Neuronal stem cell (in vitro differentiated cells): ENCODE measurements at regions not wholly inside any gene's neighbourhood (a gene's known extent, or its start where the extent isn't known, plus 50 kb on each side); places are given as distances from the start of the nearest gene placed in this dataset.
A peak's percentile ranks its signal among the peaks of the same experiment; 100 is the strongest.
"Not testable (repeated sequence)": the region's sequence is repeated elsewhere in the genome, so short reads cannot be mapped to it uniquely, and the experiment has no call there.

Experiments used
- DNase-seq: peaks from one replicate; pipeline ENCODE4 v3.0.0-alpha.2; 2013; ENCODE audit warnings: low spot score
- H2AFZ ChIP-seq: one replicate; pipeline ENCODE4 v1.6.1; 2013; ENCODE audit warnings: mild to moderate bottlenecking, low read length, inconsistent platforms
- H2AK5ac ChIP-seq: 2 replicates; pipeline ENCODE4 v1.6.1; 2013; ENCODE audit warnings: low read depth, mild to moderate bottlenecking, inconsistent platforms, low read length, moderate library complexity, mixed read lengths
- H2BK120ac ChIP-seq: 2 replicates; pipeline ENCODE4 v1.6.1; 2013; ENCODE audit warnings: low read depth, mild to moderate bottlenecking, inconsistent platforms, low read length, moderate library complexity, mixed read lengths
- H2BK12ac ChIP-seq: one replicate; pipeline ENCODE4 v1.6.1; 2013; ENCODE audit warnings: low read length, inconsistent platforms
- H2BK15ac ChIP-seq: 2 replicates; pipeline ENCODE4 v1.6.1; 2013; ENCODE audit warnings: mild to moderate bottlenecking, low read length, inconsistent platforms, mixed read lengths
- H2BK5ac ChIP-seq: one replicate; pipeline ENCODE4 v1.6.1; 2013; ENCODE audit warnings: inconsistent platforms, mild to moderate bottlenecking, low read length, moderate library complexity
- H3K14ac ChIP-seq: one replicate; pipeline ENCODE4 v1.6.1; 2013; ENCODE audit warnings: low read length, inconsistent platforms
- H3K18ac ChIP-seq: 2 replicates; pipeline ENCODE4 v1.6.1; 2013; ENCODE audit warnings: low read length, inconsistent platforms
- H3K23ac ChIP-seq: 2 replicates; pipeline ENCODE4 v1.6.1; 2013; ENCODE audit warnings: low read depth, mild to moderate bottlenecking, mixed read lengths, low read length, inconsistent platforms; ENCODE audit not compliant: poor library complexity
- H3K27ac ChIP-seq: replicated peaks from 3 replicates; pipeline ENCODE4 v1.5.1; 2013; ENCODE audit warnings: low read length, inconsistent platforms
- H3K27me3 ChIP-seq, 3 experiments: 2 replicates each; pipeline ENCODE4 v1.6.1; 2013; ENCODE audit warnings: low read length in 3 of 3, mild to moderate bottlenecking in 2 of 3, inconsistent platforms in 1 of 3, low read depth in 1 of 3, mixed read lengths in 1 of 3, moderate library complexity in 1 of 3; ENCODE audit not compliant: control insufficient read depth in 3 of 3, insufficient read depth in 3 of 3
- H3K36me3 ChIP-seq, 2 donors: replicated peaks in 1 of 2; 2 replicates each; pipeline ENCODE4 v1.6.1; 2013; ENCODE audit warnings: low read length in 2 of 2; ENCODE audit not compliant: control insufficient read depth in 2 of 2, insufficient read depth in 2 of 2
- H3K4ac ChIP-seq: 2 replicates; pipeline ENCODE4 v1.6.1; 2013; ENCODE audit warnings: inconsistent platforms, mild to moderate bottlenecking, low read length, moderate library complexity
- H3K4me1 ChIP-seq, 2 donors: 1 replicate in 1 of 2; 2 replicates in 1 of 2; pipeline ENCODE4 v1.6.1; 2013; ENCODE audit warnings: low read length in 2 of 2, low read depth in 1 of 2; ENCODE audit not compliant: control insufficient read depth in 2 of 2, insufficient read depth in 1 of 2
- H3K4me2 ChIP-seq: one replicate; pipeline ENCODE4 v1.6.1; 2013; ENCODE audit warnings: mild to moderate bottlenecking, low read length, inconsistent platforms; ENCODE audit not compliant: insufficient read depth, poor library complexity, severe bottlenecking
- H3K4me3 ChIP-seq, 2 donors: 2 replicates each; pipeline ENCODE4 v1.5.1; 2013; ENCODE audit warnings: low read length in 2 of 2, mild to moderate bottlenecking in 2 of 2, inconsistent platforms in 1 of 2, moderate library complexity in 1 of 2
- H3K79me1 ChIP-seq: one replicate; pipeline ENCODE4 v1.6.1; 2013; ENCODE audit warnings: low read depth, mild to moderate bottlenecking, inconsistent platforms, low read length, moderate library complexity
- H3K9ac ChIP-seq: one replicate; pipeline ENCODE4 v1.6.1; 2013; ENCODE audit warnings: mild to moderate bottlenecking, low read depth, low read length, inconsistent platforms; ENCODE audit not compliant: poor library complexity
- H3K9me3 ChIP-seq, 2 donors: replicated peaks in 1 of 2; 2 replicates each; pipeline versions ENCODE3 to v1.6.1; 2013; ENCODE audit warnings: low read length in 2 of 2, mild to moderate bottlenecking in 2 of 2, inconsistent platforms in 1 of 2, low read depth in 1 of 2, mixed read lengths in 1 of 2, moderate library complexity in 1 of 2; ENCODE audit not compliant: control insufficient read depth in 2 of 2, insufficient read depth in 1 of 2
- H4K8ac ChIP-seq: one replicate; pipeline ENCODE4 v1.6.1; 2013; ENCODE audit warnings: low read depth, mild to moderate bottlenecking, inconsistent platforms, low read length, moderate library complexity
- H4K91ac ChIP-seq: one replicate; pipeline ENCODE4 v1.6.1; 2013; ENCODE audit warnings: low read length, low read depth, mild to moderate bottlenecking, inconsistent platforms; ENCODE audit not compliant: poor library complexity
- WGBS, 2 donors: extraction: QIAGEN DNeasy Blood & Tissue Kit; methylation state at CpG; one replicate each; pipeline ENCODE4 v1.1.7; 2013; ENCODE audit warnings: missing lambda C conversion rate in 2 of 2, mixed read lengths in 1 of 2; ENCODE audit not compliant: insufficient read length in 2 of 2, insufficient replicate concordance in 1 of 2; ENCODE audit errors: extremely low coverage in 2 of 2; 5-methylcytosine and 5-hydroxymethylcytosine counted together

DNA sequence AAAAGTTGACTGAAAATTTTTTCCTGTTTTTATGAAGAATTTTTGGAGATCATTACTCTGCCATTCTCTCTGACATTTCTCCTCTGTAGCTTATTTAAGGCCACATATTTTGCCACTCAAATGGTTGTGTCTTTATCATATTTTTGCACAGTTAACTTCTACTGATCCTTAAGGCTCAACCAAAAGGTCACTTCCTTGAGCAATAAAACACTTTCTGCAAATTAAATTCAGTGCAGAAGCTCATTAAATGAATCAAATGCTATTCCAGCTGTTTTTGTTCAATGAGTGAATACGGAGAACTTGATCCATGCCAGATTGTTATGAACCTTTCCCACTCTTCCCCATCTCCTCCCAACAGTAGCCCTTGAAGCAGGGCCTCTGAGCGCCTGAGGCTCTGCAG, 93.8 kb upstream of the EPB41L4A start:
- Histone ChIP-seq H3K27me3 (no peaks in the 10 kb centered on the region), H3K18ac (no peak overlapping the region), H2BK5ac (no peak overlapping the region), H2BK12ac (no peak overlapping the region), H2BK15ac (no peak overlapping the region), H2AK5ac (no peak overlapping the region), H3K4ac (no peak overlapping the region), H3K14ac (no peak overlapping the region), H3K9ac (no peak overlapping the region), H3K36me3 (no peaks in the 10 kb centered on the region), H3K23ac (no peak overlapping the region), H4K8ac (no peak overlapping the region), H3K9me3 (no peaks in the 10 kb centered on the region), H3K4me2 (no peak overlapping the region), H2BK120ac (no peak overlapping the region), H2AFZ (no peak overlapping the region), H3K4me1 (no peaks in the 10 kb centered on the region), H3K79me1 (no peaks in the 10 kb centered on the region), H4K91ac (no peak overlapping the region), H3K27ac (no peak overlapping the region), H3K4me3 (no peak overlapping the region)
- no peak for DNase-seq
- WGBS, 2 donors, result no CpG with 5 or more reads among the region's 2 CpGs

DNA sequence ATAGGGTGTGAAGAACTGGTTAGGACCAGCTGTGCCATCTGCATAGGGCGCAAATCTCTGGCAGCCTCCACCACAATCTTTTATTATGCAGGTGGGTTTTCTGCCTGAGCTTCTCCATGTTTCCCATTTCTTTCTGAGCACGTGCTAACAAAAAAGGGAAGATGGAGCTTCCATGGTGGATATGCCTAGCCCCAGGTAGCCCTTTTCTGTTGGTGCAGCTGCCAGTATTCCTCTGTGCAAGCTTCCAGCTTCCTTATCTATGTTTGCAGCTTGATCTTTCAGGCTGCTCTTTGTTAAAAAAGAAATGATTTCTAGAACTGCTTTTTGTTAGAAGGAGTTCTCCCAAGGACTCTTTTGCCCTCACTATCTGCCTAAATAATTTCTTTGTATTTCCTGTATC, 95.0 kb upstream of the EPB41L4A start:
- Histone ChIP-seq H4K91ac (no peak overlapping the region), H3K4me1 (no peaks in the 10 kb centered on the region), H4K8ac (no peak overlapping the region), H2BK15ac (no peak overlapping the region), H3K4me3 (no peak overlapping the region), H3K27ac (no peak overlapping the region), H3K36me3 (no peaks in the 10 kb centered on the region), H2BK12ac (no peak overlapping the region), H3K9ac (no peak overlapping the region), H2BK5ac (no peak overlapping the region), H3K9me3 (no peaks in the 10 kb centered on the region), H3K14ac (no peak overlapping the region), H2AFZ (no peak overlapping the region), H3K4ac (no peak overlapping the region), H2AK5ac (no peak overlapping the region), H3K23ac (no peak overlapping the region), H3K79me1 (no peaks in the 10 kb centered on the region), H2BK120ac (no peak overlapping the region), H3K4me2 (no peak overlapping the region), H3K27me3 (no peaks in the 10 kb centered on the region), H3K18ac (no peak overlapping the region)
- WGBS, 2 donors, result no CpG with 5 or more reads among the region's 2 CpGs
- DNase-seq, result no peak

DNA sequence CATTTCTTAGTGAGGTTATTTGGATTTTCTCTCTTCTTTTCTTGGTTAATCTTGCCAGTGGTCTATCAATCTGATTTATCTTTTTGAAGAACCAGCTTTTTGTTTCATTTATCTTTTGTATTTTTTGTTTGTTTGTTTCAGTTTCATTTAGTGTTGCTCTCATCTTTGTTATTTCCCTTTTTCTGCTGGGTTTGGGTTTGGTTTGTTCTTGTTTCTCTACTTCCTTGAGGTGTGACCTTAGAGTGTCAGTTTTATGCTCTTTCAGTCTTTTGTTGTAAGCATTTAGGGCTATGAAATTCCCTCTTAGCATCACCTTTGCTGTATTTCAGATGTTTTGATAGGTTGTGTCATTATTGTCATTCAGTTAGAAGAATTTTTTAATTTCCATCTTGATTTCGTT, 101.4 kb upstream of the EPB41L4A start:
- H3K4me3 ChIP-seq, H3K14ac ChIP-seq, H2BK120ac ChIP-seq, H2BK15ac ChIP-seq, H2BK5ac ChIP-seq, H3K9me3 ChIP-seq, H3K9ac ChIP-seq, H2AK5ac ChIP-seq, H3K36me3 ChIP-seq, H4K91ac ChIP-seq, H2AFZ ChIP-seq, H3K79me1 ChIP-seq, H3K23ac ChIP-seq, H3K27me3 ChIP-seq, H3K4me1 ChIP-seq, H2BK12ac ChIP-seq, H3K4me2 ChIP-seq, H4K8ac ChIP-seq, DNase-seq, H3K4ac ChIP-seq, H3K18ac ChIP-seq, H3K27ac ChIP-seq: not testable (repeated sequence)
- no CpG with 5 or more reads among the region's 1 CpG for WGBS, 2 donors

DNA sequence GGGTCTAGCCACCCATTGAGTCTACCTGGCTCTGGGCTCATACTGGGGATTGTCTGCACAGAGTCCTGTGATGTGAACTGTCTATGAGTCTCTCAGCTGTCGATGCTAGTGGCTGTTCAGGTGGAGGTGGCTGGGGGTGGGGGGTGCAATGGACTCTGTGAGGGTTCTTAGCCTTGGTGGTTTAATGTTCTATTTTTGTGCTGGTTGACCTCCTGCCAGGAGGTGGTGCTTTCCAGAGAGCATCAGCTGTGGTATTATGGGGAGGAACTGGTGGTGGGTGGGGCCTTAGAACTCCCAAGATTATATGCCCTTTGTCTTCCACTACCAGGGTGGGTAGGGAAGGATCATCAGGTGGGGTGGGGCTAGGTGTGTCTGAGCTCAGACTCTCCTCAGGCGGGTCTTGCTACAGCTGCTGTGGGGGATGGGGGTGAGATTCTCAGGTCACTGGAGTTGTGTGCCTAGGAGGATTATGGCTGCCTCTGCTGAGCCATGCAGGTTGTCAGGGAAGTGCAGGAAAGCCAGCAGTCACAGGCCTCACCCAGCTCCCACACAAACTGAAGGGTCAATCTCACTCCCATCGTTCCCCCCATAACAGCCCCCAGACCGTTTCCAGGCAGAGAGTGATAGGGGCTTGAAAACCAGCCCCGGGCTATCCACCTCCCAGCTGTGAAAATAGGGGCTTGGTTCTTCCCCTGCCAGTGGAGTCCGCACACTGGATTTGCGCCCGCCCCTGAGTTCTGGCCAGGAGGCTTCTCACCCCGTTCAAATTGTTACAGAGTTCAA, 104.0 kb upstream of the EPB41L4A start:
- H2BK5ac ChIP-seq, H3K4me2 ChIP-seq, DNase-seq, H2AFZ ChIP-seq, H3K4me3 ChIP-seq, H3K9ac ChIP-seq, H3K14ac ChIP-seq, H3K4me1 ChIP-seq, H2AK5ac ChIP-seq, H3K9me3 ChIP-seq, H2BK15ac ChIP-seq, H3K27me3 ChIP-seq, H3K36me3 ChIP-seq, H3K23ac ChIP-seq, H4K91ac ChIP-seq, H2BK12ac ChIP-seq, H3K4ac ChIP-seq, H3K79me1 ChIP-seq, H3K18ac ChIP-seq, H2BK120ac ChIP-seq, H3K27ac ChIP-seq: not testable (repeated sequence)
- peak overlapping the region; percentile 65 for H4K8ac ChIP-seq
- WGBS, 2 donors, result no CpG with 5 or more reads among the region's 9 CpGs
